HEK293 (cell line): ENCODE measurements at regions not wholly inside any gene's neighbourhood (a gene's known extent, or its start where the extent isn't known, plus 50 kb on each side); places are given as distances from the start of the nearest gene placed in this dataset.

Experiments
- CTCF ChIP-seq: fragments of 450-650 bp; formaldehyde crosslinking; IDR thresholded peaks from 2 replicates; pipeline ENCODE4 v1.5.1; 2016; ENCODE audit warnings: missing biosample characterization, missing genetic modification characterization
- SALL2 ChIP-seq: fragments of 450-650 bp; formaldehyde crosslinking; IDR thresholded peaks from 2 replicates; pipeline ENCODE4 v1.5.0; 2017; ENCODE audit warnings: missing biosample characterization, mild to moderate bottlenecking, missing genetic modification characterization, borderline replicate concordance
- TCF7L2 ChIP-seq: IDR thresholded peaks from 2 replicates; pipeline ENCODE4 v1.6.1; 2011; ENCODE audit warnings: low read depth, mild to moderate bottlenecking, inconsistent platforms, low read length, moderate library complexity, borderline replicate concordance
- YY1 ChIP-seq: fragments of 450-650 bp; formaldehyde crosslinking; IDR thresholded peaks from 2 replicates; pipeline ENCODE4 v1.5.1; 2018; ENCODE audit warnings: missing biosample characterization, missing genetic modification characterization
- ZBTB17 ChIP-seq: fragments of 450-650 bp; formaldehyde crosslinking; IDR thresholded peaks from 2 replicates; pipeline ENCODE4 v1.5.1; 2016; ENCODE audit warnings: missing biosample characterization, missing genetic modification characterization
- ZBTB7A ChIP-seq: fragments of 450-650 bp; formaldehyde crosslinking; IDR thresholded peaks from 2 replicates; pipeline ENCODE4 v1.5.1; 2016; ENCODE audit warnings: low read depth, missing biosample characterization, missing genetic modification characterization
- ZEB2 ChIP-seq: fragments of 450-650 bp; formaldehyde crosslinking; IDR thresholded peaks from 2 replicates; pipeline ENCODE4 v1.5.1; 2016; ENCODE audit warnings: missing biosample characterization, missing genetic modification characterization
- ZFHX2 ChIP-seq: fragments of 450-650 bp; formaldehyde crosslinking; conservative IDR thresholded peaks from 2 replicates; pipeline ENCODE4 v1.5.1; 2016; ENCODE audit warnings: missing biosample characterization, missing genetic modification characterization
- ZNF274 ChIP-seq, 2 experiments: fragments of 200-500 bp in 1 of 2; fragments of 450-650 bp in 1 of 2; sonication (Bioruptor generic) in 1 of 2; formaldehyde crosslinking in 1 of 2; IDR thresholded peaks; 2 replicates each; pipeline versions ENCODE4 v1.5.1 to v1.6.1; 2014 to 2016; ENCODE audit warnings: borderline replicate concordance in 1 of 2, inconsistent platforms in 1 of 2, low read length in 1 of 2, missing biosample characterization in 1 of 2, missing genetic modification characterization in 1 of 2
- ZNF530 ChIP-seq: fragments of 450-650 bp; formaldehyde crosslinking; IDR thresholded peaks from 2 replicates; pipeline ENCODE4 v1.5.1; 2016; ENCODE audit warnings: low read depth, missing biosample characterization, missing genetic modification characterization
- ZNF645 ChIP-seq: fragments of 450-650 bp; formaldehyde crosslinking; IDR thresholded peaks from 2 replicates; pipeline ENCODE4; 2016; ENCODE audit warnings: missing biosample characterization, missing genetic modification characterization
- ZNF776 ChIP-seq: fragments of 450-650 bp; formaldehyde crosslinking; IDR thresholded peaks from 2 replicates; pipeline ENCODE4 v1.5.0; 2017; ENCODE audit warnings: missing biosample characterization, missing genetic modification characterization, borderline replicate concordance
- ZNF792 ChIP-seq: fragments of 450-650 bp; formaldehyde crosslinking; IDR thresholded peaks from 2 replicates; pipeline ENCODE4 v1.5.1; 2016; ENCODE audit warnings: missing biosample characterization, missing genetic modification characterization

- TF ChIP-seq ZBTB7A (tag by site-specific recombination) (no peak), ZEB2 (no peak), CTCF (tag by site-specific recombination) (no peak), ZNF776 (tag by site-specific recombination) (no peak), TCF7L2 (no peak), ZNF274 (IDR thresholded peaks at IDR 0.05; ENCODE audit: low read length) (no peak), ZNF274 (tag by site-specific recombination; IDR thresholded peaks at IDR 0.05; ENCODE audit: borderline replicate concordance) (no peak), ZBTB17 (no peak), ZNF645 (tag by site-specific recombination) (no peak), SALL2 (tag by site-specific recombination) (no peak), ZNF792 (tag by site-specific recombination) (no peak), ZNF530 (tag by site-specific recombination) (no peak), ZFHX2 (tag by site-specific recombination) (no peak), YY1 (tag by site-specific recombination) (no peak)
Observed at GRCh38 chr11:27869701-27870100, 169.4 kb upstream of the BDNF start.
